ENCODE measurements at regions not wholly inside any gene's neighbourhood (a gene's known extent, or its start where the extent isn't known, plus 50 kb on each side); places are given as distances from the start of the nearest gene placed in this dataset.
A peak's percentile ranks its signal among the peaks of the same experiment; 100 is the strongest.

DNA sequence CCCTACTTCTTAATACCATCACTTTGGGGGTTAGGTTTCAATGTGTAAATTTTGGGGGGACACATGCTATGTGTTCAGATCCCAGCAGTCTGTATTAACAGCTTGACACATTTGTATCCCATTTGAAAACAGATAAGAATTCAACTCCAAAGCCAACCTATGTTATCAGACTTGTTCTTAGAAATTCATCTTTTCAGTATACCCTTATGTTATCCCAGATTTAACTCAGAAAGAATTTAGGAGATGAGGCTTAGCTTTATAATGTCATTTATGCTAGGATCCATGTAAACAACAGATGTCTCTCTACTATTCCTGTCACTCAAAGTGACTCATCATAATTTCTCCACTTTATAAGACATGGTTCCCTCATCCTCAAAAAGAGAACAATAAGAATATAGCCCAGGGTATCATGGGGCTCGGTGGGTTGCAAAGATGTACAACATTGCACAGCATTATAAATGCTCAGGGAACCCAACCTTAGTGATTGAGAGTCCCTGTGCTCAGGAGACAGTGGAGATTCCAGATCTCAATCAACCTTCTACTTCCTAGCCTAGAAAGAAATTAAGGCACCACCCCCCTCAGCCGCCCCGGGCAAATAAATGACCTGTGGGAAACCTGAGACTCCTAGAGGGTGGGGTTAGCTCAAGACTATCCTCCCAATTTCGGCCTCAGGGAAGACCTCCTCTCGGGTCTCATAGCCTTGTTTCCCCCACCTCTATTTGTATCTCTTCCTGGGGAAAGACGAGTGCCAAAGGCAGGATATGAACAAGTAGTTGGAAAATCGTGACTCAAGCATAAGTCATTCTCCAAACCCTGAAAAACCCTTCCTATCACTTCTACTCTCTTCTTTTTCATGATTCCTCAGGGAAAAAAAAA lies 265.1 kb upstream of the CAMK1G start:
- DNase-seq = no peak

DNA sequence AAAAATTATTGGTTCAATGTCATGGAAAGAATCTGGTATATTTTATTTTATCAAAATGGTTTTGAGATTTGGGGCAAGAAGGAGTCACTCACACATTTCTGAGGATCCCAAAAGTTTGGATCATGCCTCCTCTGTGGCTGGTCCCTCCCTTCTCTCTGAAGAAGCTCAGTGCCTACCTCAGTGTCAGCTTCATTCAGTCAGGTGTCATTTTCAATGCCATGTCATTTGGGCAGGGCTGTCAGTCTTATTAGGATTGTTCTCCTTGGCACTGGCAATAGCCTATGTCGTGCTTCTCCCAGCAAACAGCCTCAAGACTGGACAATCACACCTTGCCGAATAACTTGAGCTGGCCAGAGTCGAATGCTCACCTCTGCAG lies 264.5 kb upstream of the CAMK1G start:
- no peak for DNase-seq

DNA sequence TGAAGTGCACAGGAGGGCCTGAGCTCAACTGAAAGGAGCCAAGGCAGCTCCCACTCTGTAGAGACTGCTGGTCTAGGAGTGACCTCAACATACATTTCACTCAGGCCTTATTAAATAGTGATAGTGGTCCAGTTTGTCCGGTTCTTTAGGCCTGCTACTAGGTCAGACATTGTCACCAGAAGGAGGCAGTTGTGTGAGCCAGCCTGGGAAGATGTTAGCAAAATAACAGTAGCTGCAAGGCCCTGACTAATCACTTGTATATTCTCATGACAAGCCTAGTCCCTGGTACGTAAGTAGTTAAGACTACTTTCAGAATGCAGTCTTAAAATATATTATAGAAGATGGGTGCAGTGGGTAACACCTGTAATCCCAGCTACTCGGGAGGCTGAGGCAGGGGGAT lies 264.0 kb upstream of the CAMK1G start:
- no peak for DNase-seq

DNA sequence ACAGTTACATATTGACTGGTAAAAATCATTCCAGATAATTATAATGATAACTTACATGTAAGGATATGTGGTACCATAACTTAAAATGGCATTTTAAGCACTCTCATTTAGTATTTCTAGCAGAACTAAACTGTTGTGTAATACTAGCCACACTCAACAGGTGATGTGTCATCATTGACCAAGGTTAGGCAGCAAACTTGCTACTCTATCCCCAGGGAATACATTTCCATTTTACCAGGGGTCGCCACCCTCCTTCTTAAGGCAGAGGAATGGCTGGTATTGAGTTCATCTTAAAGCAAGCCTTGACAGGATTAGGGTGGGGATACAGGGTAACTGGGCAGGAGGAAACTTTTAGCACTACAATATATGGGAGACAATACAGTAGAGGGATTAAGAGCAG lies 259.8 kb upstream of the CAMK1G start:
- no peak for DNase-seq

DNA sequence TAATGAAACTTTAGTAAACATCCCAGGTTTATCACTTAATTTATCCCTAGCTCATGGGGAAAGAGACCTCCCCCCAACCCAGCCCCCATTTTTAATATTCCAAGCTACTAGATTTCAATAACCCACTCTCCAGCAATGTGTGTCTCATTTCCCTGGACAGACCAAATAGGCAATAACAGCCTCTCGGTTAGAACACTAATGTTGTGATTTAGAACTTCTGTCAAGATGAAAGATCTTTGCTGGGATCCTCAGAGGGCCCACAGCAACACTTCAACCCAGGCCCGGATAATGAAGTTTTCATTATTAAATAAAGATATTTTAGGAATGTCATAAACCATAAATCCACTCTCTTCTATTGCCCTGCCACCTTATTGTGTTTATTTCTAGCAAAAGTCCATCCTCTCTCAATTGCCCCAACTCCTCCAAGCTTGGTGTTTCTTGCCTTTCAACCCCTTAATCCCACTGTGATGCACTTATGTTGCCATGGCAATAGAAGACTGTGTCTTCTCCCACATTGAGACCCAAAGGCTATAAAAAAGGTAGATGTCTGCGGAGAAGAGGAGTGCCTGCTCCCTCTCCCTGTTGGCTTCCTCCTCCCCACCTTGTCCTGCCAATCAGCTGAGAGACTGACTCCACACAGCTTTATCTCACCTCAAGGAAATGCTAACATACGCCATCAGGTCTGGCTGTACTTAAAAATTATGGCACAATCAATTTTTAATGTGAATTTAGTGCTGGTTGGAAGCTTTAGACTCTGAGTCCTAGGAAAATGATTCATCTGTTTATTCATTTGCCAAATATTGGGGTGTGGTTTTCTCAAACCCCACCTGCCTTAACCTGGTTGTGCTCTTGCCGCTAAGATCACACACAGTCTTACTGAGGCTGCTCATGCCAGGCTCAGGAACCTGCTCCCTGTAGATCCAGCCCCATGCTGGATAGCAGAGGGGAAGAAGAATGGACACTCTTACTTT lies 258.3 kb upstream of the CAMK1G start:
- no peak for DNase-seq

DNA sequence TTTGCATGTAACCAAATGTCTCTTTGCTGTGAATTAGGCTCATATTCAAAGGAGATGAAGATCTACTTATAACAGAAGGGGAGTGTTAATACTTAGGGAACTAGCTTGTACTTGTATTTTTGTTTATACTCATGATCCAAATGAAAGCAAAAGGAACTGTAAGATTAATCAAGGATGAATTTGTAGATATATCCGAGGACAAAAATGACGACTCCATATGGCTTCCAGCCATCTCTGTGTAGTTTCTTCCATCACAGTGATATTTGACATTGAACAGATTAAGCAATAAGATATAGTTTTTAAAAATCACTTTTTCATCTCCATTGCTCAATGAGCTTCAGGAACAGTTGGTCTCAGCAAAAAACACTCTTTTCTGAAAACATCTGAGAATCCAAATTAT lies 257.4 kb upstream of the CAMK1G start:
- DNase-seq = no peak

DNA sequence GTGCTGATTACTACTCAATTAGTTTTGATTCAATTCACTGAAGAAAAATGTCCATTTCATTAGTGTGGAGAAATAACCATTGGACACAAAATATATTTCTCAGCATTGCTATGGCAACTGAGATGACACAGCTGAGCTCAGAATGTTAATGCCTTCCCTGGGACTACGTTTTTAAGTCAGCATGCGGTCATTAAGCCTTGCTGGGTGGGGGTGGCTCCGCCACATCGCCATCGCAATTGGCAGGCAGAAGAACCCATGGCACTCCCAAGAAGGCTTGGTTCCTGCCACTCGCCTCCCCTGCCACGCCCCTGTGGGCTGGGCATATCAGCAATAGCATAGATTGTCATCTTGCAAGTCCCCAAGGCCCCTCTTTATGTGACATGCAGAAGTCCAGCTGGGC lies 256.7 kb upstream of the CAMK1G start:
- no peak for DNase-seq

DNA sequence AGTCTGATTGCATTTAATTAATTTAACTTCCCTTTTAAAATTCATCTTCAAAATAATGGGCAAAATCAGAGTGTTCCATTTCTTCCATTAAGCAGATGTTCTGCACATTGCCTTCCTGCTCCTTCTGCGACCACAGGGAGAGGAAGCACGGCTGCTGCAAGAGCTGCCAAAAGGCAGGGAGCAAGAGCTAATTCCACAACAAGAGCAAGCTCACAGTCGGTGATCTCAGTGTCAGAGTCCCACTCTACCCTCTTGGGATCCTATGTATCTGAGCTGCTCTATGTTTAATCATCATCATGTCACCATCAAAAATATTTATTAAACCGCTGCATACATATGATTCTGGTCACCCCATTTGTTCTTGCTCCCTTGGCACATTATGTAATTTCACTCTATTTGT lies 255.3 kb upstream of the CAMK1G start:
- DNase-seq = no peak

DNA sequence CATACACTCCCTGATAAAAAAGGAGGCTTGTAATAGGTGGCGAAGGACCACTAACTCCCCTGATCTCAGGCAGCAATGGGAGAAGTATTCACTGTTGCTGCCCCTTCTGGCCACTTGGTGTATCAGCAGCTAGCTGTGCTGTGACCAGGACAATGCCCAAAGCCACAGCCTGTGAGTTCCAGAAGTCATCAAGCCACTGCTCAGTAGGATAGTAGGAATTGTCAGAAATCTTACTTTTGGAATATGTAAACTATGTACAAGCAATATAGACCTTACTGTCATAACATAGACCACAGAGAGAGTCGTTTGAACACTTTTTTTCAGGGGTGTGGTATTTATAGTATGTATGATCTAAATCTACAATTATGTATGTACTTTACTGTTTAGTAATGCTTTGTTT lies 248.3 kb upstream of the CAMK1G start:
- DNase-seq = no peak

DNA sequence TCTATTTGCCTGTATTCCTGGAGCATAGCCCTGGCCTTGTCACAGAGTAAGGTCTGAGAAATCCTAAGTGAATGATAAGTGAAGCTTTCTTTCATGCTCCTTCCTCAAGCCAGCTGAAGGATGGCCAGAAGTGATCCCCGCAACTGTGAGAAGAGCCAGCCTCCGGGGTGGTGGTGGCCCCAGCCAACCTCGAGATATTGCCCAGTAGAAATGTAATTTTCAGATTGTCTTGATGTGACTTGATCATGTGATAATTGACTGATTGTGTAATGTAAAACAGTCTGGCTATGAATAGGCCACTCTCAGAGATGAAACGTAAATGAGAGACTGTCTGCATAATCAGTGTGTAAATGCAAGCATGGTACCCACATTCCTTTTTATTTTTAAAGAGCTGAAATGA lies 242.4 kb upstream of the CAMK1G start:
- no peak for DNase-seq

DNA sequence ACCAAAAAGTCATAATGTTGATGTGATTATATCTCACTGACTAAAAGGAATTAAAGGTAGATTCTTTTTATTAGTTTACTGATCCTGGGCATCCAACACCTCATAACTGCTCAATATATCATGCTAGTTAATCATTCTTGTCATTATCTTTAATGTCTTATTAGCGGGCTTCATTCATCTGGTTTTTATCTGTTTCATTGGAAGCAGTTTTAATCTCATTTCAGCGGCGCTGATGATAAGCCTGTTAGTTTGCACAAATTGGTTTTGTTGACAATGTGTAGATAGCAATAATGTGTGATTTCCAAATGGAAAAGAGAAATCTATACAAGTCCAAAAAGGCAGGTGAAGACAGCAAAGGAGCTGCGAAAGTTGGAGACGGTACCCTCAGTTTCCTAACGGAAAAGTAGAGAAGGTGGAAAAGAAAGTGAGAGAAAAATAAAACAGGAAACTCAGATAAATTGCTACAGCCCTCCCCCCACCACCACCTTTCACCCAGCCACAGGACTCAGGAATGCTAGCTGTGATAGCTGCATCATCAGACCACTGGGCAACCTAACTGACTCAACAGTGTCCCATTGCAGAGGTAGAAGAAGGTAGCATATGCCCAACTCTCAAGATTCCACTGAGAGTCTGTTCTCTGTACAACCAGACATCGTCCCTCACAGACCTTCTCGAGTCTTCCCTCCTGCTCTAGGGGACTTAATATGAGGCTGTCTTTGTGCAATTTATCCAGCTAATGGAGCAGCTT lies 241.7 kb upstream of the CAMK1G start:
- DNase-seq = no peak

DNA sequence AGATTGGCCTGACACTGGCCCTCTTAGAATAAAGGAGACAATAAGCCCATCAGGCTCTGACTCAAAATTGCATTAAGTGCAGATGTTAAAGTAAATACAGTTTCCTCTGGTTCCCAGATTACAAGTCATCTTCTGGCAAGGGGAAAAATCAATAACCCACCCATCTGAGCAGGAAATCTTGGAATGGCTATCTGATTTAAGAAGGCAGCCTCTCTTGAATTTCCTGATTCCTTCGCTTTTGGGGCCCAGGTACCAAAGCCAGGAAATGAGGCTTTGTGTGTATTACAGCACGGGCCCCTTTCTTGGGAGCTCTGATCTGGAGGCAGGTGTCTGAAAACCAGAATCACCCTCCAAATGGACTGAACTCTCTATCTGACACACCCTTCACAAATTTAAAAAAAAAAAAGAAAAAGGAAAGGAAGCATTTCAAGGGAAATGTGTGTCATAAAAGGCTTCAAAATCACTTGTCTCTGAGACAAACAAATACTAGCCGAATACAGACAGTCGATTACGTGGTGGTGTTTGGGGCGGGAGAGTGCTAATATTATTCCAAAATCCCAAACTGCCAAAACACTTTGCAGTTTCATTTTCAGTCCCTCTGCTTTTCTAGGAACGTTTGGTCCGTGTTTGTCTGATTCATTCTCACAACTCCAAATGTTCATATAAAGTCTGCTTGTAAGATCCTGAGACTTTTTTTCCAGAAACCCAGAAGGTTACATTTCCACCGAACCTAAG lies 240.9 kb upstream of the CAMK1G start:
- no peak for DNase-seq

DNA sequence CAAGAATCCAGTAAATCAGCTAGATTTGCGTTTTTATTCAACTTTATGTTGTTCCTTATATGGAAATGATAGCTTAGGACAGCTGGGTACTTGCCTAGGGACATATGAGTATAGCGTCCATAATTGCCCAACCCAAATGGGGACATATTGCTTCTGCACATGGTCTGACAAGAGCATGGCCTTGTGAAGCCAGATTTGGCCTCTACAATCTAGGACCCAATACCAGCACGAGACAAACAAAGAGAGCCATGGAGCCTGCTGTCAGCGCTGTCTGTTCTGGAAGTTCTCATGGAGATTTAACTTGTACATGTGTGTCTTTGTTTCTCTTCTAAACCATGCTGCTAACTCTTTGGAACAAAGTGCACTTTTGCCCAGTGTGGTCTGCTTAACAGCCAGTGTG lies 240.0 kb upstream of the CAMK1G start:
- no peak for DNase-seq

DNA sequence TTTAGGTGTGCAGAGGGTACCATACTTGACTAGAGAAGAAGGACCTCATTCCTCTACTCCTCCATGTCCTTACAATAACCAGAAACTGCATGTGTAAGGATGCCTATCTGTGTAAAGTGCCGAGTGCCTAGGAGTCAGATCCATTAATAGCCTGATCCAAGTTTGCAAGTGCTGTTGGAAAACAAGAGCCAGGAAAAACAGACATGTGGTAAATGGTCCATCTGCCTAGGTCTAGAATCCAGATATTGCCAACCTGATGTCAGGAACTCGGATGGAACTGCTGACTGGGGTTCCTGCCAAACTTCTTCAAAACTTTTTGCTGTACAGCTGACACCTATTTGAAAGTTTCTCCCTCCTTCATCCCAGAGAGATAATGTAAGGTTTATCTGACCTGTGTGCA lies 239.4 kb upstream of the CAMK1G start:
- no peak for DNase-seq

DNA sequence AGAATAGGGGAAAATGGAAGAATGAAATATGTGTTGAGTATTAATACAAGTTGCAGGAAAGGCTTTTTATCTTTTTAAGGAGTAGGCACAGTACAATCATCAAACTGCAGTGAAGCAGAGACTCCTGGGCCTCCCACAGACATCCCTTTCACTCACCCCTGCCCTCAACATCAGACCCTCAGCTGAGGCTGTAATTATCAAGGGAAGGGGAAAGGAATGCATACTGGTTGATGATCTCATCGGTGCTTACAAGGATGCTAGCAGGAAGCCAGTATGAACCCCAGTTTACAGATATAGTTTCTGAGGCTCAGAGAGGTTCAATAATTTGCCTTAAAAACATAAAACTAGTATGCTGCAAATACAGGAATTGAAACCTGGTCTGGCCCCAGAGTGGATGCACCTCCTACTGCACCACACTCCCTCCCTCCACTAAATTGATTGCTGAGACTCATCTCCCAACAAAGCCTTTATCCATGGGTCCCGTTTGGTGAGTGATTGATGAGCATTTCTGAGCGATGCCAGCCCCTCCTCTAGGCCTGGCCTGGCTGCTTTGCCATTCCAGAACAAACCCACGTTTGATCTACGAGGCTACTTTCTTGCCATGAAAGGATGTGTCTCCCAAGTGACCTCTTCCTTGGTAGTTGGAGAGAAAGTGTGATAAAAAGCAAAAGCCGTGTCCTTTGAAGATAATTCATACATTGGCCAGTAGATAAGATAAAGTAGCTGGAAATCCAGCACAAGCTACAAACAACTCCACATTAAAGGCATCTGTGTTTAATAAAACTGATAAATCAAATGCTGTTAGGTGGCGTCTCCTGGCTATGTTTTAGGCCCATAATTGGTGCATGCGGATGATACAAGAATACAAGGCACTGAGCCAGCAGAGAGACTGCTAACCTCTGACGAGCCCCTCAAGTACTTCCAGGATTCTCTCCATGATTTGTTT lies 233.9 kb upstream of the CAMK1G start:
- DNase-seq = no peak

DNA sequence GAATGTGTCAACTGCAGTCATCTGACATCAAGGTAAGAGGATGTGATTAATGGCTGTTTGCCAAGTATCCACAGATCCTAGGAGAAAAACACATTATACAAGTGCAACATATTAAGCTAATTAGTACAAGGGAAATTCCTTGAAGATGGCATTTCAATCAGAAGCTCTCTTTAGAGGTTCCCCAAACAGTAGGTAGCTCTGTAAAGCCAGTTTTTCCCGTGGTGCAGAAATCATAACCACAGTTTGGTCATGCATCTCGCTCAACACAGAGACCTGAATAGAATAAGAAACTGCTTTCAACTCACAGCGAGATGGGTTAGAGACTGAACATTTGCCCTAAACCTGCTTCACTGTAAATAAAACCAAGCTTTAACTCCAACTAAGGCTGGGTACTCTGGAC lies 230.5 kb upstream of the CAMK1G start:
- DNase-seq = no peak

DNA sequence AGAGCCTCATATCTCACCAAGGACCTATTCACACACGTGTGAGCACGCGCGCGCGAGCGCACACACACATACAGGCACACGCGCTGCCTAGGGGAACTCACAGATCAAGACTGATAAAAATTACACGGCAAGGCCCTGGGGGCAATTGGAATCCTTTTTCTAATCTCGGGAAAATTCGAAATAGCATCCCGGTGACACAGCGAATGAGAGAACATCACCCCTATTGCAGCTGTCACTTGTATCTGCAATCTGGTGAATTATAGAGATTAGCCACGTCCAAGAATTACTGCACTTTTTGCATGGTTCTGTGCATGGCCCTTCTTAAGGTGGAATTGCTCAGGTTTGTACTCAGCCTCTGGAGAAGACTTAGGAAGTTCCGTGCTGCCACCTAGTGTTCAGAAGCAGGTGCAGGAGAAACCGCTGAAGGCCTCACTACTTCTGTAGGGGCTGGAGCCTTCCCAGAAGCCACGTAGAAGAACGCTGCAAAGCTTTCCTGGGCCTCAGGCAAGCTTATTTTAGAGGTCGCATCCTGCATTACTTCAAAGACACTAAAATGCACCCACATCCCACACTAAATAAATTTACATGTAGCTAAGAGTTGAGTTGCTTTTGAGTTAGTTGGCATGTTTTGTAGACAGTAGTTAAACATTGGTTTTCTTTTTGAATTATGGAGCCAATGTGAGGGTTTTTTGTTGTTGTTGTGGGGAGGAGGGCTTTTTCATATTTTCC lies 229.2 kb upstream of the CAMK1G start:
- DNase-seq = peak in 3 of 5 donors; percentile 8 to 45 (median 34)

DNA sequence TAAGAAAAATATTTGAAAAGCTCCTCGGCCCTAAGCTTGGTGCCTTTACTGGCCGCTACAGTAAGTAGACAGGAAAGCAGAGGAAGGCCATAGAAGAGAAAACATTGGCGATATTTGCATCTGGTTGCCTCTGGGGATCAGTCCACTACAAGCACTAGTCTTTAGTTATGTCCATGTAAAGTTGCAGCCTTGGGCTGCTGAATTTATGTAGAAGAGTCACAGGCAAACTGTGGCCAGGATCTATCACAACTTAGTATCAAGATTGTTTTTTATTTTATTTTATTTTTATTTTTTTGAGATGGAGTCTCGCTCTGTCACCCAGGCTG lies 228.7 kb upstream of the CAMK1G start:
- no peak for DNase-seq

DNA sequence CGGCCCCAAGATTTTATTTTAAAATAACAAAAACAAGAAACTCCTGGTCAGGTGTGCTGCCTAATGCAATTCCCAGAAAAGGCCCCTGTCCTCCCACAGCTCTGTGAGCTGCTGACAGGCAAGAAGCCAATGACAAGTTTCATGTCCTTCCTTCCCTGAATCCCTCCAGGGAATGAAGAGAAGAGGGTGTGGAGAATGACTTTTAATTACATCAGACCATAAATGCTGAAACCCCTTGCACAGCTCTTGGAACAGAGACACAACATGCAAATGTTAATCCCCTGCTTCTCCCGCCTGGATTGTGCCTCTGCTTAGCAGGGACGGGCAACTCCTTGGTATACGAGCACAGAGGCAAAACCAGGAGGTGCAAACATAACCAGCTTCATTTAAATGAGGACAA lies 228.1 kb upstream of the CAMK1G start:
- DNase-seq = no peak

DNA sequence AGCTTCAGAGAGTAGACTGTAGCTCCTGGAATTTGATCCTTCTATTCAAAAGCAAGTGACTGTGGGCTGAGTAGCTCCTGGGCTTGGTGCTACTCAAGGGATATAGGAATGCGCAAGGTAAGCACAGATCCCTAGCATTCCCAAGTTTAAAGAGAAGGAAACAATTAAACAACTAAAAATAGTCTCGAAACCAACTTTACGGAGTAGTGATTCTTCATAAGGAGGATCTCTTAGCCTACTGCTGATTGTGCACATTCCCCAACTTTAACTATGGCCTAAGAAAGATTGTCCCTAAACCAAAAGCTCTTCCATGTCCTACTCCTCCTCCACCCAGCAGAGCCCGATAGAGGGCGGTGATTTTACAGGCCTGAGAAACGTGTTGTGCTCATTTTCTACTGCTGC lies 226.5 kb upstream of the CAMK1G start:
- DNase-seq = no peak

DNA sequence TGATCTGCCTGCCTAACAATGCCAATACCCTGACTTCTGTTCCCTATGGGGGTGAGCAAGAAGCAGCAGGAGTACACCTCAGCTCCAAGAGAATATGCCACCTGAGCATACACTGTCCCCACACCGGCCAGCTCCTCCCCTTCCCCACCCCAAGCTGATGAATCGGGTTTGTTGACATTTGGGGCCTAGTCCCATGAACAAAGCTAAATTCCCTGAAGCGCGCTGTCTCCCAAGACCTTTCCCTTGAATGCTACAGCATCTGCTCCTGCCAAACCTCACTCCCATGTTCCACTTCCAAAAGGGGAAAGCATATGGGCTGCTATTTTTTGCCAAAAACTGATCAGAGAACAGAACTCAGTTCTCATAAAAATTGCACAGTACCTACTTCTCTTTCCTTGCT lies 220.4 kb upstream of the CAMK1G start:
- DNase-seq = no peak
